HUES6 (cell line): ENCODE measurements at regions not wholly inside any gene's neighbourhood (a gene's known extent, or its start where the extent isn't known, plus 50 kb on each side); places are given as distances from the start of the nearest gene placed in this dataset.
"Not testable (repeated sequence)": the region's sequence is repeated elsewhere in the genome, so short reads cannot be mapped to it uniquely, and the experiment has no call there.

Experiments
- H3K27ac ChIP-seq: 2 replicates; pipeline ENCODE4 v1.7.0; 2013; ENCODE audit warnings: low read depth, mild to moderate bottlenecking, low read length, inconsistent platforms
- H3K27me3 ChIP-seq: 2 replicates; pipeline ENCODE4 v1.6.1; 2013; ENCODE audit warnings: low read length; ENCODE audit not compliant: control insufficient read depth, insufficient read depth
- H3K36me3 ChIP-seq: 2 replicates; pipeline ENCODE4 v1.6.1; 2013; ENCODE audit warnings: low read length; ENCODE audit not compliant: control insufficient read depth, insufficient read depth
- H3K4me1 ChIP-seq: 2 replicates; pipeline ENCODE4 v1.6.1; 2013; ENCODE audit warnings: low read length; ENCODE audit not compliant: control insufficient read depth, insufficient read depth
- H3K4me3 ChIP-seq: 2 replicates; pipeline ENCODE4 v1.5.1; 2013; ENCODE audit warnings: low read depth, low read length
- H3K9ac ChIP-seq: one replicate; pipeline ENCODE4 v1.6.1; 2013; ENCODE audit warnings: mild to moderate bottlenecking, low read length
- H3K9me3 ChIP-seq: 2 replicates; pipeline ENCODE4 v1.6.1; 2013; ENCODE audit warnings: low read depth, low read length; ENCODE audit not compliant: control insufficient read depth, insufficient read depth

- Histone ChIP-seq H3K27ac (no peak overlapping the region), H3K36me3 (no peaks in the 10 kb centered on the region), H3K9me3 (no peaks in the 10 kb centered on the region), H3K27me3 (no peaks in the 10 kb centered on the region), H3K4me1 (no peaks in the 10 kb centered on the region), H3K4me3 (no peak overlapping the region), H3K9ac (no peak overlapping the region)
Measured at GRCh38 chr14:27566843-27567382, 969.1 kb upstream of the NOVA1 start.

GRCh38 chr14:27573018-27573417 is 975.2 kb upstream of the NOVA1 start:
- Histone ChIP-seq H3K27me3 (no peaks in the 10 kb centered on the region), H3K27ac (no peak overlapping the region), H3K4me1 (no peaks in the 10 kb centered on the region), H3K4me3 (no peak overlapping the region), H3K9ac (no peak overlapping the region), H3K36me3 (no peaks in the 10 kb centered on the region), H3K9me3 (no peaks in the 10 kb centered on the region)

GRCh38 chr14:27587103-27587502 is 989.3 kb upstream of the NOVA1 start:
- H3K36me3 ChIP-seq = no peaks in the 10 kb centered on the region
- H3K9me3 ChIP-seq = no peaks in the 10 kb centered on the region
- no peak overlapping the region for H3K4me3 ChIP-seq
- no peaks in the 10 kb centered on the region for H3K27me3 ChIP-seq
- H3K9ac ChIP-seq = no peak overlapping the region
- no peak overlapping the region for H3K27ac ChIP-seq
- H3K4me1 ChIP-seq = no peaks in the 10 kb centered on the region

GRCh38 chr14:27605282-27605681 is 1007.4 kb upstream of the NOVA1 start:
- H3K27me3 ChIP-seq = no peaks in the 10 kb centered on the region
- H3K9ac ChIP-seq = no peak overlapping the region
- peak overlapping the region; percentile 18; the same call in 1 of the 2 replicates for H3K4me3 ChIP-seq
- H3K4me1 ChIP-seq = peaks cover 26% of the 10 kb centered on the region
- H3K36me3 ChIP-seq = no peaks in the 10 kb centered on the region
- H3K27ac ChIP-seq = peak overlapping the region; percentile 66; the same call in 1 of the 2 replicates
- H3K9me3 ChIP-seq = no peaks in the 10 kb centered on the region

GRCh38 chr14:27608377-27608776 is 1010.5 kb upstream of the NOVA1 start:
- H3K9me3 ChIP-seq = no peaks in the 10 kb centered on the region
- no peaks in the 10 kb centered on the region for H3K36me3 ChIP-seq
- no peak overlapping the region for H3K9ac ChIP-seq
- peaks cover 21% of the 10 kb centered on the region for H3K4me1 ChIP-seq
- H3K4me3 ChIP-seq = no peak overlapping the region
- no peak overlapping the region for H3K27ac ChIP-seq
- no peaks in the 10 kb centered on the region for H3K27me3 ChIP-seq

GRCh38 chr14:27612121-27612520 is 1014.3 kb upstream of the NOVA1 start:
- no peak overlapping the region for H3K4me3 ChIP-seq
- no peaks in the 10 kb centered on the region for H3K27me3 ChIP-seq
- no peaks in the 10 kb centered on the region for H3K9me3 ChIP-seq
- H3K9ac ChIP-seq = no peak overlapping the region
- H3K36me3 ChIP-seq = no peaks in the 10 kb centered on the region
- H3K4me1 ChIP-seq = peaks cover 19% of the 10 kb centered on the region; the same call in 1 of the 2 replicates
- no peak overlapping the region for H3K27ac ChIP-seq

GRCh38 chr14:27613102-27613501 is 1015.3 kb upstream of the NOVA1 start:
- Histone ChIP-seq H3K4me3 (no peak overlapping the region), H3K4me1 (peaks cover 19% of the 10 kb centered on the region; the same call in 1 of the 2 replicates), H3K9me3 (no peaks in the 10 kb centered on the region), H3K36me3 (no peaks in the 10 kb centered on the region), H3K9ac (no peak overlapping the region), H3K27me3 (no peaks in the 10 kb centered on the region), H3K27ac (no peak overlapping the region)

GRCh38 chr14:27623782-27624181 is 1025.9 kb upstream of the NOVA1 start:
- H3K9ac ChIP-seq = no peak overlapping the region
- H3K27ac ChIP-seq = no peak overlapping the region
- H3K27me3 ChIP-seq = no peaks in the 10 kb centered on the region
- peaks cover 8% of the 10 kb centered on the region for H3K36me3 ChIP-seq
- peaks cover 43% of the 10 kb centered on the region for H3K9me3 ChIP-seq
- no peaks in the 10 kb centered on the region for H3K4me1 ChIP-seq
- no peak overlapping the region for H3K4me3 ChIP-seq

GRCh38 chr14:27634056-27634970 is 1036.5 kb upstream of the NOVA1 start:
- Histone ChIP-seq H3K9me3 (no peaks in the 10 kb centered on the region), H3K9ac (no peak overlapping the region), H3K27ac (no peak overlapping the region), H3K27me3 (no peaks in the 10 kb centered on the region), H3K4me1 (no peaks in the 10 kb centered on the region), H3K36me3 (no peaks in the 10 kb centered on the region), H3K4me3 (no peak overlapping the region)

GRCh38 chr14:27640688-27641087 is 1042.9 kb upstream of the NOVA1 start:
- not testable (repeated sequence) for H3K27me3 ChIP-seq, H3K36me3 ChIP-seq, H3K4me1 ChIP-seq, H3K4me3 ChIP-seq, H3K27ac ChIP-seq, H3K9ac ChIP-seq
- peaks cover 11% of the 10 kb centered on the region for H3K9me3 ChIP-seq

- Histone ChIP-seq H3K9me3 (peaks cover 11% of the 10 kb centered on the region), H3K27ac (no peak overlapping the region), H3K36me3 (no peaks in the 10 kb centered on the region), H3K4me1 (no peaks in the 10 kb centered on the region), H3K9ac (no peak overlapping the region), H3K4me3 (no peak overlapping the region), H3K27me3 (no peaks in the 10 kb centered on the region)
Measured at GRCh38 chr14:27642251-27642866, 1044.5 kb upstream of the NOVA1 start.
